Memory B cell (primary cell): ENCODE measurements at regions not wholly inside any gene's neighbourhood (a gene's known extent, or its start where the extent isn't known, plus 50 kb on each side); places are given as distances from the start of the nearest gene placed in this dataset.

Experiments
- ATAC-seq: fragments of 150-1000 bp; cut with Tn5 transposase; 2 replicates; pipeline ENCODE4 v1.10.0; 2021; ENCODE audit warnings: low read depth, mild to moderate bottlenecking, moderate library complexity
- DNase-seq, 2 donors: peaks; one replicate each; pipeline ENCODE4 v3.0.0; 2022; ENCODE audit warnings: low spot score in 2 of 2
- H3K27ac Mint-ChIP-seq: one replicate; pipeline ENCODE4 v1.8.0; 2022; ENCODE audit warnings: mild to moderate bottlenecking, moderate library complexity, mixed read lengths
- H3K27me3 Mint-ChIP-seq: one replicate; pipeline ENCODE4 v1.8.0; 2022; ENCODE audit warnings: mixed read lengths
- H3K36me3 Mint-ChIP-seq: one replicate; pipeline ENCODE4 v1.8.0; 2022; ENCODE audit warnings: mild to moderate bottlenecking, mixed read lengths
- H3K4me1 Mint-ChIP-seq: one replicate; pipeline ENCODE4 v1.8.0; 2022; ENCODE audit warnings: mixed read lengths
- H3K4me3 Mint-ChIP-seq: one replicate; pipeline ENCODE4 v1.8.0; 2022; ENCODE audit warnings: mild to moderate bottlenecking, moderate library complexity, mixed read lengths
- H3K9me3 Mint-ChIP-seq: one replicate; pipeline ENCODE4 v1.8.0; 2022; ENCODE audit warnings: mixed read lengths

GRCh38 chrX:79444694-79445210, 77.6 kb upstream of the ITM2A start:
- Mint-ChIP-seq H3K27ac (no peak overlapping the region), H3K4me1 (no peaks in the 10 kb centered on the region), H3K9me3 (no peaks in the 10 kb centered on the region), H3K4me3 (no peak overlapping the region), H3K27me3 (no peaks in the 10 kb centered on the region), H3K36me3 (no peaks in the 10 kb centered on the region)
- no peak for DNase-seq
- ATAC-seq = no peak

GRCh38 chrX:79443121-79443520, 76.0 kb upstream of the ITM2A start:
- ATAC-seq (no peak), DNase-seq (no peak)
- Mint-ChIP-seq H3K36me3 (no peaks in the 10 kb centered on the region), H3K27ac (no peak overlapping the region), H3K27me3 (no peaks in the 10 kb centered on the region), H3K9me3 (no peaks in the 10 kb centered on the region), H3K4me1 (no peaks in the 10 kb centered on the region), H3K4me3 (no peak overlapping the region)

GRCh38 chrX:79440336-79440735, 73.2 kb upstream of the ITM2A start:
- H3K4me3 Mint-ChIP-seq = no peak overlapping the region

More at GRCh38 chrX:79440336-79440735, 73.2 kb upstream of the ITM2A start:
- DNase-seq (no peak), ATAC-seq (no peak)
- H3K4me1 Mint-ChIP-seq = no peaks in the 10 kb centered on the region
- H3K36me3 Mint-ChIP-seq = peaks cover 2% of the 10 kb centered on the region
- no peaks in the 10 kb centered on the region for H3K27me3 Mint-ChIP-seq
- no peak overlapping the region for H3K27ac Mint-ChIP-seq
- H3K9me3 Mint-ChIP-seq = no peaks in the 10 kb centered on the region
